ENCODE measurements at regions not wholly inside any gene's neighbourhood (a gene's known extent, or its start where the extent isn't known, plus 50 kb on each side); places are given as distances from the start of the nearest gene placed in this dataset.

GRCh38 chr10:128687408-128687807, 561.2 kb upstream of the MKI67 start:
- intact Hi-C loops (cut with micrococcal nuclease) (no loop called here), dilution Hi-C loops (cut with MboI; ENCODE audit: extremely low pct_ligation_motif_present, low sequenced_read_pairs) (no loop called here)
- Histone ChIP-seq H3K27me3 (ENCODE audit: control insufficient read depth in 2 of 2, insufficient read depth in 2 of 2, low read length in 2 of 2) (no peaks in the 10 kb centered on the region), H3K9me1 (replicated peaks; ENCODE audit: control insufficient read depth, extremely low read depth, insufficient read depth, low read length) (no peaks in the 10 kb centered on the region), H3K27ac (ENCODE audit: insufficient read depth, low read depth, low read length) (no peak overlapping the region), H4K20me1 (replicated peaks; ENCODE audit: control insufficient read depth, extremely low read depth, insufficient read depth, low read length) (no peaks in the 10 kb centered on the region), H3K9me3 (replicated peaks; ENCODE audit: control insufficient read depth, insufficient read depth, low read length) (no peaks in the 10 kb centered on the region), H3K4me2 (ENCODE audit: insufficient read depth, low read length) (no peak overlapping the region), H2AFZ (ENCODE audit: low read depth, low read length) (no peak overlapping the region), H3K4me1 (ENCODE audit: control insufficient read depth, extremely low read depth, insufficient read depth, low read length) (no peaks in the 10 kb centered on the region), H3K9ac (replicated peaks; ENCODE audit: extremely low read depth, insufficient read depth, low read length) (no peak overlapping the region), H3K4me3 (replicated peaks in 1 of 3; ENCODE audit: insufficient read depth in 1 of 3, low read depth in 1 of 3, low read length in 3 of 3) (no peak overlapping the region), H3K79me2 (ENCODE audit: control insufficient read depth, insufficient read depth, low read length) (no peaks in the 10 kb centered on the region), H3K36me3 (ENCODE audit: control insufficient read depth in 2 of 2, extremely low read depth in 1 of 2, insufficient read depth in 2 of 2, low read length in 2 of 2) (no peaks in the 10 kb centered on the region)
- TF ChIP-seq JUN (IDR thresholded peaks at IDR 0.05; ENCODE audit: borderline replicate concordance, insufficient read depth, insufficient read length, low read depth) (no peak), GATA2 (IDR thresholded peaks at IDR 0.05; ENCODE audit: insufficient read depth, insufficient read length, low read depth, low read length) (no peak), FOS (IDR thresholded peaks at IDR 0.05; ENCODE audit: borderline replicate concordance, insufficient read depth, low read length) (no peak), CTCF (IDR thresholded peaks at IDR 0.05; ENCODE audit: extremely low read depth in 1 of 2, insufficient read depth in 1 of 2, low read depth in 1 of 2, low read length in 2 of 2) (no peak), MAX (IDR thresholded peaks at IDR 0.05; ENCODE audit: insufficient read depth, insufficient read length) (no peak), POLR2AphosphoS5 (IDR thresholded peaks at IDR 0.05; ENCODE audit: insufficient read depth, low read depth, low read length) (no peak), POLR2A (IDR thresholded peaks at IDR 0.05; ENCODE audit: low read depth, low read length) (no peak), EZH2 (IDR thresholded peaks at IDR 0.05; ENCODE audit: borderline replicate concordance, low read depth, low read length, severe bottlenecking) (no peak), MYC (IDR thresholded peaks at IDR 0.05; ENCODE audit: low read depth, low read length) (no peak)
- CTCF ChIA-PET = no interaction called here
- DNase-seq (ENCODE audit: low read depth, low spot score) (no peak), FAIRE-seq (no peak)
- POLR2A ChIA-PET = no interaction called here
- BruUV-seq (replicated peaks) = no TSS peak
